GM18511 (cell line): ENCODE measurements at regions not wholly inside any gene's neighbourhood (a gene's known extent, or its start where the extent isn't known, plus 50 kb on each side); places are given as distances from the start of the nearest gene placed in this dataset.
"Not testable (repeated sequence)": the region's sequence is repeated elsewhere in the genome, so short reads cannot be mapped to it uniquely, and the experiment has no call there.

Experiments used
- ATAC-seq: cut with Tn5 transposase; IDR thresholded peaks from one replicate; pipeline ENCODE4 v1.9.1; 2021; ENCODE audit warnings: mild to moderate bottlenecking, moderate library complexity; ENCODE audit not compliant: unreplicated experiment

GRCh38 chr21:19475525-19475924 lies 1071.9 kb upstream of the TMPRSS15 start:
- no peak for ATAC-seq

- no peak for ATAC-seq
These were observed 1086.3 kb upstream of the TMPRSS15 start for GRCh38 chr21:19489930-19490329.

- no peak for ATAC-seq
These were observed 1086.9 kb upstream of the TMPRSS15 start for GRCh38 chr21:19490481-19490880.

- not testable (repeated sequence) for ATAC-seq
These were observed 1090.1 kb upstream of the TMPRSS15 start for GRCh38 chr21:19493437-19494241.

- ATAC-seq = no peak
These were observed 1097.5 kb upstream of the TMPRSS15 start for GRCh38 chr21:19501115-19501514.

- ATAC-seq = no peak
These were observed 1104.2 kb upstream of the TMPRSS15 start for GRCh38 chr21:19507682-19508260.

- ATAC-seq = no peak
These were observed 1104.9 kb upstream of the TMPRSS15 start for GRCh38 chr21:19508442-19508841.

- ATAC-seq = no peak
These were observed 1105.3 kb upstream of the TMPRSS15 start for GRCh38 chr21:19508844-19509243.

GRCh38 chr21:19510057-19510456 lies 1106.5 kb upstream of the TMPRSS15 start:
- ATAC-seq = no peak

GRCh38 chr21:19510653-19511052 lies 1107.1 kb upstream of the TMPRSS15 start:
- no peak for ATAC-seq

GRCh38 chr21:19522381-19522780 lies 1118.8 kb upstream of the TMPRSS15 start:
- no peak for ATAC-seq

- ATAC-seq = no peak
These were observed 1119.5 kb upstream of the TMPRSS15 start for GRCh38 chr21:19523061-19523460.

GRCh38 chr21:19523746-19524145 lies 1120.2 kb upstream of the TMPRSS15 start:
- no peak for ATAC-seq

GRCh38 chr21:19529031-19529430 lies 1125.4 kb upstream of the TMPRSS15 start:
- ATAC-seq = no peak

- ATAC-seq = no peak
These were observed 1131.8 kb upstream of the TMPRSS15 start for GRCh38 chr21:19535356-19535755.

GRCh38 chr21:19537116-19537515 lies 1133.5 kb upstream of the TMPRSS15 start:
- ATAC-seq = no peak

GRCh38 chr21:19540287-19540686 lies 1136.7 kb upstream of the TMPRSS15 start:
- no peak for ATAC-seq

GRCh38 chr21:19541602-19542001 lies 1138.0 kb upstream of the TMPRSS15 start:
- no peak for ATAC-seq

- not testable (repeated sequence) for ATAC-seq
These were observed 1140.9 kb upstream of the TMPRSS15 start for GRCh38 chr21:19544493-19544892.

- ATAC-seq = no peak
These were observed 1144.6 kb upstream of the TMPRSS15 start for GRCh38 chr21:19547951-19548840.

- no peak for ATAC-seq
These were observed 1150.5 kb upstream of the TMPRSS15 start for GRCh38 chr21:19553919-19554615.
